GM19238 (cell line): ENCODE measurements at regions not wholly inside any gene's neighbourhood (a gene's known extent, or its start where the extent isn't known, plus 50 kb on each side); places are given as distances from the start of the nearest gene placed in this dataset.
"Not testable (repeated sequence)": the region's sequence is repeated elsewhere in the genome, so short reads cannot be mapped to it uniquely, and the experiment has no call there.

ENCODE experiments used
- DNase-seq: peaks from one replicate; pipeline ENCODE4 v3.0.0; 2011; ENCODE audit warnings: low spot score; ENCODE audit not compliant: insufficient read length

DNA sequence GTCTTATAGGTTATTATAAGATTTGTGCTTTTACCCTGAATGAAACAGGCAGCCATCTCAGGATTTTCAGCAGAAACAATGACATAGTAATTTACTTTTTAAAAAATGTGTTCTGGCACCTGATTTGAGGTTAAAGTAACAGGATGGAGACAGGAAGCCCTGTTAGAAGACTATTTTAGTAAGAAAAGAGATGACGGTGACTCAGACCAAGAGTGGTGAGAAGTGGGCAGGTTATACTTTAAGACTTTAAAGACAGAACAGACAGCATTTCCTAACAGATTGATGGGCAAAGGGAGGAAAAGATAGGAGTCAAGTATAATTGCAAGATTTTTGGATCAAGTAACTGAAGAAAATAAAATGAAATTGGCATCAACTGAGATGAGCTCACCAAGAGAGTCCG is 436.8 kb upstream of the NR5A2 start:
- DNase-seq: no peak

DNA sequence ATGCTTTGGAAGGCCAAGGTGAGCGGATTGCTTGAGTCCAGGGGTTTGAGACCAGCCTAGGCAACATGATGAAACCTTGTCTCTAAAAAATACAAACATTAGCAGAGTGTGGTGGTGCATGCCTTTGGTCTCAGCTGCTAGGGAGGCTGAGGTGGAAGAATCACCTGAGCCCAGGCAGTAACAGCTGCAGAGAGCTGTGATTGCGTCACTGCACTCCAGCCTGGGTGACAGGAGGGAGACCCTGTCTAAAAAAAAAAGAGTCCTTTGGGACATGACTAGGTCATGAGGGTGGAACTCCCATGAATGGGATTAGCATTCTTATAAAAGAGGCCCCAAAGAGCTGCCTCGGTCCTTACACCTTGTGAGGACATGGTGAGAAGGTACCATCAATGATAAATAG is 436.0 kb upstream of the NR5A2 start:
- no peak for DNase-seq

DNA sequence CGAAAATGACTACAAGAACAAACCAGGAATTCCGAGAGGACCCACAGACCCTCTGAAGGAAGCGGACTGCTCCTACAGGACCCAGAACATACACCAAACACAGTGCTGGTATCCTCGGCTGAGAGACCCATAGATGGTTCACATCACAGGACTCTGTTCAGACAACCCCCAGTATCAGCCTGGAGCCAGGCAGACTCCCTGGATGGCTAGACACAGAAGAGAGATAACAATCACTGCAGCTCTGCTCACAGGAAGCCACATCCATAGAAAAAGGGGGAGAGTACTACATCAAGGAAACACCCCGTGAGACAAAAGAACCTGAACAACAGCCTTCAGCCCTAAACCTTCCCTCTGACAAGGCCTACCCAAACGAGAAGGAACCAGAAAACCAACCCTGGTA is 434.0 kb upstream of the NR5A2 start:
- no peak for DNase-seq

DNA sequence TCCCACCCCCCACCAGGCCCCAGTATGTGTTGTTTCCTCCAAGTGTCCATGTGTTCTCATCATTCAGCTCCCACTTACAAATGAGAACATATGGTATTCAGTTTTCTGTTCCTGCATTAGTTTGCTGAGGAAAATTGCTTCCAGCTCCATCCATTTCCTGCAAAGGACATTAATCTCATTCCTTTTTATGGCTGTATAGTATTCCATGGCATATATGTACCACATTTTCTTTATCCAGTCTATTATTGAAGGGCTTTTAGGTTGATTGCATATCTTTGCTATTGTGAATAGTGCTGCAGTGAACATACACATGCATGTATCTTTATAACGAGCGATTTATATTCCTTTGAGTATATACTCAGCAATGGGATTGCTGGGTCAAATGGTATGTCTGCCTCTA is 431.1 kb upstream of the NR5A2 start:
- DNase-seq: not testable (repeated sequence)

DNA sequence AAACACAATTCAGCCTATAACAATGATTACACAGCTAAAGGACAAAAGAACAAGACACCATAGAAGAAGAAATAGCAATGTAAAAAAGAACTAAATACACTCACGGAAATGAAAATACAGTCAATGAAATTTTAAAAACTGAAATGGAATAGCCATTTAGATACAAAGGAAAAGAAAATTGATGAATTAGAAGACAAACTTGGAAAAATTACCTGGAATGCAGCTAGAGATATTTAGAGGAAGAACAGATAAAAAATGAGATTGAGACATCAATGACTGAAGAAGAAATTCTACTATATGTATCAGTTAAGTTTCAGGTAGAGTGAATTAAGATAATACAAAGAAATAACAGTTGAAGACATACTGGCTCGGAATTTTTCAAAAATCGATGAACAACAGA is 430.4 kb upstream of the NR5A2 start:
- DNase-seq: no peak

DNA sequence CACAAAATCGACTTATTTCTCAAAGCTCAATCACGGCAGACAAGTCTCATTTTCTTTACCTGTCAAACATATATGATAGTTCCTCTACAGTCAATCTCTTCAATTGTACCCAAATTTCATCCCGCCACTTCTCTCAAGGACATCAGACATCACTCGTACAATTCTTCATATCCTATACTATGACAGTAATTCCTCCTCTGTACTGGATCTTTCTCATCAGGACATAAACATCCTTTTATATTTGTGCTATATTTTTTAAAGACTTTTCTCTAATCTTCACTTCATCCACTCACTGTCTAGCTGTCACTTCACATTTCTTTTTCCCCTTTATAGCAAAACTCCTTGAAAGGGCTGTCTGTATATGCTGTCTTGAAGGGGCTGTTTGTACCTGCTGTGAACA is 419.1 kb upstream of the NR5A2 start:
- no peak for DNase-seq

DNA sequence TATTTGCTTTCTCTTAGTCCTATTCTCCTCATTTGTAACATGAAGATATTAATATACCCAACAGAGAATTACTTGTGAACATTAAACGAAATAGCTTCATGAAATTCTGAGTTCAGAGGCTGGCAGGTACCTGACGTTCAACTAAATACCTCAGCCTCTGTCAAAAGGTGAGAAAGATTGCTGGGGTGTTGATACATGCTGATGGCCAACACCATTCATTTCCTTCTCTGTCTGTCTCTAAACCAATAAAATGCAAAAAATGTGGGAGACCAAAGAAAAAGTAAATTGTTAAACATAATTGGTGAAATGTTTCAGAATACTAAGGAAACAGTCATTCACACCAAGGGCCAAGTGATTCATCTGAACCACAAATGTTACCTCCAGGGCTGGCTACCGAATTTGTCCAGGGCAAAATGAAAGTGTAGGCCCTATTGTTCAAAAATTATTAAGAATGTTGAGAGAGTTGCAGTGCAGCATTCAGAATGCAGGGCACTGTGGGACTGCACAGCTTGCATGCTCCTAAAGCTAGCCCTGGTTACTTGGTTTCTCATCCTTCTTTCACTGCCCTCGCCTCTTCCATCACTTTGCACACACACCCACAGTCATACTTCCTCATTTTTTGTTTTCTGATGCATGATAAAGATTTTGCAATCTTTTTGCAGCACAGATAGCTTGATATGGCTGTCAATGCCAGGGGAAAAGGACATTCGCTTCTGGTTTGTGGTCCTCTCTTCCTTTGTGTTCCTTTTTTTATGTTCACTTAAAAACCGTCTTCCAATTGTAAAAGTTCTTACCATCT is 414.3 kb upstream of the NR5A2 start:
- DNase-seq: no peak

DNA sequence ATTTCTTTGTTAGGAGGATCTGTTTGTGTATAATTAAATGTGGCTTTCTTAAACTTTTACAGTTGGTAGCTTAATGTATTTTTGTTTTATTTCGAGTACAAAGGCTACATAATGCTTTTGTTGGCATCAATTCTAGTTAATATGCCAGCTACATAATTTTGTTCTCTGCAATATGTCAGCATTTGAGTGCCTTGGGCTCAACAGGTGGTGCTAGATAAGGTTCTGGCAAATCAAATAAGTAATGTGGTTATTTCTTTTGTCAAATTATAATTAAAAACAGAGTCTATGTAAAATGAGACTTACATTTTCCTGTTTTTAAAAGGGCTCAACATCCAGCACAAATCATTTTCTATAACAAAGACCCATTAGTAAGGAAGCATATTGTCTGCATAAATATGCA is 410.6 kb upstream of the NR5A2 start:
- DNase-seq: no peak

DNA sequence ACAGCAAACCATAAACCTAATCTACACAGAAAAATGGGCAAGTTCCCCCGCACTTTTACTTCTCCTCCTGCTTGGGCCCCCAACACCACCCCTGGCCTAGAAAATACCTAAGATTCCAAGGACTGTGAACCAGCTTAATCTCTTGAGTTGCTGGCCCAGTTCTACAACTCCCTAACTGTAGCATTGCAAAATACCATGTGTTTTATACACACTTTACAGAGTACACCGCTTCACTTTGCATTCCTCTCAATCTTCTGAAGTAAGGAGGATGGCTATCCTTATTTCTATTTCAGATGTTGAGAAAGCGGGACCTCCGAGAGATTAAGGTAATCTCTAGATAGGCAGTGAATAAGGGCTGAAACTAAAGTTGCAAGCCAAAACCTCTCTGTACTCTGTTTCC is 408.3 kb upstream of the NR5A2 start:
- no peak for DNase-seq

DNA sequence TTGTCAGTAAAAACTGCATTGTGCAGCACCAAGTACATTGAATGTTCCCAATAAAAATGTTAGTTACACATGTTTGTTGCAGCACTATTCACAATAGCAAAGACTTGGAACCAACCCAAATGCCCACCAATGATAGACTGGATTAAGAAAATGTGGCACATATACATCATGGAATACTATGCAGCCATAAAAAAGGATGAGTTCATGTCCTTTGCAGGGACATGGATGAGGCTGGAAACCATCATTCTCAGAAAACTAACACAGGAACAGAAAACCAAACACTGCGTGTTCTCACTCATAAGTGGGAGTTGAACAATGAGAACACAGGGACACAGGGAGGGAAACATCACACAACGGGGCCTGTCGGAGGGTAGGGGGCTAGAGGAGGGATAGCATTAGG is 401.3 kb upstream of the NR5A2 start:
- DNase-seq: not testable (repeated sequence)

DNA sequence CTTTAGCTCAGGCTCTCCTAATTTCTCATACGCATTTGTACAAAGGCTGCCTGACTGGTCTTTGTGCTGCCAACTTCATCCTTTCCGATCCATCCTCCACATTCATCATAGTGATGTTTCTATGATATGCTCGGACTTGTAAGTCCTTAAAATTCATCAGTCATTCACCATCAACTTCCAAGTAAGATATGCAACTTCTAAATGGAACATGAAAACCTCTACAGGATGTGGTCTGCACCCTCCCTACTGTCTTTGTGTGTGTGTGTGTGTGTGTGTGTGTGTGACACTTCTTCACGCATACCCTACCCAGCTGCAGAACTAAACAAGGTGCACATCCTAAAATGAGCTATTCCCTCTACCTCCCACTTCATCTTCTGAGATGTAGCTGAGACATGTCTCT is 397.9 kb upstream of the NR5A2 start:
- DNase-seq: no peak

DNA sequence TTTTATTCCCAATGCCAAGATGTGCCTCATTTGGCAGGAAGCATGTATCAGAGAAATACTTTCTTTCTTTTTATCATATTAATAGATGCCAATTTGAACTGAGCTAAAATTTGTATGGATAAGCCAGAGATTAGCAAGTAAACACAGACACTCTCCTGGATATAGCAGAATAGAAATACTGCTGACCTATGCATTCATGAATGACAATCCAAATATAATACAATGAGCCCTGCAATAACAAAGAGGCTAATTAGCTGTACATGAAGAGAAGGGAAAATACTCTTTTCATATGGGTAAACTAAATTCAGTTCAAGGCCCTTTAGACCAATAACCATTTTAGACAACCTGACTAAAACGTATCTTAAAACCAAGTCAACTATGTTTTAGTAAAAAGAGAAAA is 388.1 kb upstream of the NR5A2 start:
- DNase-seq: no peak

DNA sequence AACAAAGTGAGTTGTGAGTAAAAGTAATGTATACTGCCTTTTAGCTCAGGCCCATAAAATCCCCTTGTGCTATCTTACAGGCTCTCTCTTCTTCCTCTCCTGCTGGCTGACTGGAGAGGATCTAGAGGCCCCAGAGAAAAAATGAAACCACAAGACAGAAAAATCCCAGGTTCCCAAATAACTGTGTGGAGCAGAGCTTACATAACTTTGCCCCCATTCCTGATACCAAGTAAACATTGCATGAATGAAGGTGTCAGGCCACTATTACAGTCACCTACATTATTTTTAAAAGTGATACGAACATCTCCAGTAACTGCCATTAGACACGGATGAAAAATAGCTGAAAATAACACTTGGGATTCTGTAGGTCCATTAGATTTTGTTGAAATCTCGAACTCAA is 386.0 kb upstream of the NR5A2 start:
- no peak for DNase-seq

DNA sequence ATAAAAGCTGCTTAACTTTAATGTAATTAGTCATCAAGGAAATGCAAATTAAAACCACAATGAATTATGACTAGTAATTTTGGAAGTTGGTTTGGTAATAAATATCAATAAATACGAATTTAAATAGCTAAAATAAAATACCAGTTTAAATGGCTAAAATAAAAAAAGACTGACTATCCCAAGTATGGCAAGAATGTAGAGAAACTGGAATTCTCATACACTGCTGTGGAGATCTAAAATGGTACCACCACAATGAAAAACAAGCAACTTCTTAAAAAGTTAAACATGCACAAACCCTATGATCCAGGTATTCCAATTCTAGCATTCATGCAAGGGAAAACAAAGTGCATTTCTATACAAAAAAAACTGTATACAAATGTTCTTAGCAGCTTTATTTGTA is 382.6 kb upstream of the NR5A2 start:
- DNase-seq: no peak

DNA sequence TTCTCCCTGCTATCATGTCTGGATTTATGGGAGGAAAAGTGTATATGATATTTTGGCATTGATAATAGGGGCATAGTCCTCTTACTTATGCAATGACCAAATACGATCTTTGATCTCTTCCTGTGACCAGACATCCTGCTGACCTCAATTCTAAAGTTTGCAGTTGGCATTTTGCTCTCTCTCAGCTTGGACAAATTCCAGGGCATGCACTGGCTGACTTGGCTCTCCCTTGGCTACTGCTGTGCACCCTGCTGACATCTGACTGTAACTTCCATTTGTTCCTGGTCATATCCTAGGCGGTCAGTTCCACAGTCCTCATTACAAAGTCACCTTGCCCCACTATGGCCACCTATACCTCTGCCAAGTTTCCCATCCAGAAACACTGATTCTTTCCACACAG is 380.7 kb upstream of the NR5A2 start:
- DNase-seq: no peak

DNA sequence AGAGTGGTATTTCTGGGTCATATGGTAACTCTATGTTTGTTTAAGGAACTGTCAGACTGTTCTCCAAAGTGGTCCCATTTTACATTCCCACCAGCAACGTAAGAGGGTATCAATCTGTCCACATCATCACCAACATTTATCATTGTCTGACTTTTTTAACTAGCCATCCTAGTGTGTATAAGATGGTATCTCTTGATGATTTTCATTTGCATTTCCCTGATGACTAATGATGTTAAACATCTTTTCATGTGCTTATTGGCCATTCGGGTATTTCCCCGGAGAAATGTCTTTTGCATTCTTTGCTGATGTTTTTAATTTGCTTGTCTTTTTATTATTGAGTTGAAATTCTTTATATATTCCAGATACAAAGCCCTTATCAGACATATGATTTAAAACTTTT is 370.1 kb upstream of the NR5A2 start:
- no peak for DNase-seq

DNA sequence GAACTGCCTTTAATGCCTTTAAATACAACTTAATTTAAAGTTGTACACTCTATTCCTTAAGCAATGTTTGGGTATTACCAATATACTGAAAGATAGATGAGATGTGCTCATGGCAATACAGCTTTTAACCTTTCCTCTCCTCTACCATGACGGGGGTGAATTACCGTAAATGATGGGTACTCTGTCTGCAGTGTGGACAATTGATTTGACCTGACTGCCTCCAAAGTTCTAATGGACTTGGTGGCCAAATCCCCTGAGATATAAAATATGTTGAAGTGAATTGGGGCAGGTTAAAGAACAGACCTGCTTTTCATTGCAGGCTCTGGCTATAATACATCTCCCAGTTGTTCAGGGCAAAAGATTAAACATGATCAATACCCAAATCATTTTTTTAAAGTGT is 367.4 kb upstream of the NR5A2 start:
- no peak for DNase-seq

DNA sequence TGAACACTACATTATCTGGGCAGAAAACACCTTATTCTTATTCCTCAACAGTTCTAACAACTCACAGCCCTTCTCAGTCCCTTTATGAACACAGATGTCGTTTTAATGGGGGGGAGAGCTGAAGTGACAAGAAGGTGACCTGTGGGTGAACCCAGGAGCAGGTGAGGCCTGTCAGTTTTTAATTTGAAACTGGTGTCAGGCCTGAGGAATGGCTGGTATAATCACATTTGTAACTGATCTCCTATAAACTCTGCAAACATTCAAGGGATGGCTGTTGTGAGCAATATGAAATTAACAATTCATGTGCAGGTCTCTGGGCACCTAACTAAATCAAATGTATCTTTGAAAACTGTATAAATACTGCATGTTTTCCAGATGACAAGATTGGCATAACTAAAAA is 362.1 kb upstream of the NR5A2 start:
- DNase-seq: no peak

DNA sequence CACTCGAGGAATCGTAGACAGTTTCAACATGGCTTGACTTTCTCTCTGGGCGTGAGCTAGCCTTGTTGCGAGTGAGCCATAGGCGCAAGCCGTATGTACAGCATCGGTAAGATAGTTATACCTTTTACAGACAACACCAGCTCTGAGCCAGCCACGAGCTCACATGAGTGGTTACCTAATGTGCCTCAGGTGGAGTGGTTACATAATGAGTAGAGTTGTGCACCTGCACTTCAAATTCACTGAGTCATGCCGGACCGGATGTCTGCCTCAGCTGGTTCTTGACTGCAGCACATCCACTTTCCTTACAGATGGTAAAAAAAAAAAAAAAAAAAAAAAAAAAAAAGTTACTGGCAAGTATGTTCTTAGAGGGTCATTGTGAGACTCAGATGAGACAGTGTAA is 360.4 kb upstream of the NR5A2 start:
- DNase-seq: no peak

DNA sequence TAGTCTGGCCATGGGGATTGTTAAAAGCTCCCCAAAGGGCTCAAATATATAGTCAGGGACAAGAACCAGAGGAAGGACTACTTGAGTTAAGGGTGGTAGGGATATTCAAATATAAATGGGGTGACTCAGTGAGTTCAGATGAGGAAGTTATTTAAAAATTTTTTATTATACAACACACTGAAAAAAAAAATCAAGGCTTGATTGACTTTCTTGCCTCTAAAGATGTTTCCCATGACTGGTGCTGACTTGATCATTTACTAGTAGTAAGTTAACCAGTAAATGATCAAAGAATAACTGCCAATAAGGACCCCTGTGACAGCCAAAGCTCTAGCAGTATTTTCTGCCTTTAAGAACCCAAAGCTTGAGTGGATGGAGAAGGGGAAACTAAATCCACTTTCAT is 357.6 kb upstream of the NR5A2 start:
- DNase-seq: no peak

DNA sequence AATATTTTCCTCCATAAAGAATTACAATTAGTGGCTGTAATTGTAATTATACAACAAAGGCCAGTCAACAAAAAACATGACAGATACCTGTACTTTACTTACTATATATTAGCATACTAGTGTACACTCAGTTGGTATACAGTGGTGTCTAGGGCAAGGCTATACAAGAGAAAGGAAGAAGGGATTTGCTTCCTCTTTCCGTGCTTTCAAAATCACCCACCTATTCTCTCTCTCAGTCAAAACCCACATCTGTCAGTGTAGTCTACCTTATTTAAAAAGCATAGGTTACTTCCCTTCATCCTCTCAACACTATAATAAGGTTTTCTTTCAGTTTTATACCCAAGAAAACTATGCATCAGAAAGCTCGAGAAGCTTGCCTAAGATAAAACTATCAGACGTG is 355.8 kb upstream of the NR5A2 start:
- DNase-seq: no peak

DNA sequence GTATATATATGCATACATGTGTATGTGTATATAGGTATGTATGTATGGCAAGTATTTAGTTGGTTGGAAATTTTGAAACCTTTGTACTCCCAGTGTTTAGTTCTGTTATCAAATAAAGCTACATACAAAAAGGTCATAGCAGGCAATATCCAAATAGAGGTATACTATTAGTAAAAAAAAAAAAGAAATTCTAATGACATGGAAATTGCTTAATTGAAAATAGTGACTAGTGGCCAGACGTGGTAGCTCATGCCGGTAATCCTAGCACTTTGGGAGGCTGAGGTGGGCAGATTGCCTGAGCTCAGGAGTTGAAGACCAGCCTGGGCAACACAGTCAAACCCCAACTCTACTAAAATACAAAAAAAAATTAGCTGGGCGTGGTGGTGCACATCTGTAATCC is 351.6 kb upstream of the NR5A2 start:
- DNase-seq: no peak

DNA sequence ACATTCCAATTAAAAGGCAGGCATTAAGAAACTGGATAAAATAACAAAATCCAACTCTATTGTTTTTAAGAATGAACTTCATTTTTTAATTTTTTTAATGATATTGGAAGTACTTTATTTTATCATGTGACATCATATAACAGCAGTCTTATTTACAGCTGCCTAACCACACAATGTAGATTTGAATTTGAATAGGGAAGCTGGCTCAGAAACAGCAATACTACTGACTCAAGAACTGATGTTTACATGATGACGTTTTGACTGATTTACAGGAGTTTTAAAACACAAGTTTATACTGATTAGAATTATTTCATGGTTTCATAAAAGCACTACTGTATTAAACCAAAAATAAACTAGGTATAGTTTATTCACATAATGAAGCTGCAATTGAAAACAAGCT is 348.7 kb upstream of the NR5A2 start:
- no peak for DNase-seq

DNA sequence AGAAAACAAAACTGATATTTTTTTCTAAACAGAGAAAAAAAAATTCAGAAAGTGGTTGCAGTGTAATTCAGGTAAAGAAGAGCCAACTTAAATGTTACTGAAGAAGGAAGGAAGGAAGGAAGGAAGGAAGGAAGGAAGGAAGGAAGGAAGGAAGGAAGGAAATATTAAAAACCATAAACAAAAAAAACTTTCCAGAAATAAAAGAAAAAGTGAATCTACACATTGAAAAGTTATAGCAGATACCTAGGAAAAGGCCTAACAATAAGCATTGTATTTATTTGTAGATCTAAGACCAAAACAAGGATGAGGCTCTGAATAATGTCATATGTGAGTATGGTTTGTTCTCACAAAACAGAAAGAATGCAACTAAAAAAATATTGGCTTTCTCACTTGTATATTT is 345.4 kb upstream of the NR5A2 start:
- no peak for DNase-seq
